ENCODE measurements at regions not wholly inside any gene's neighbourhood (a gene's known extent, or its start where the extent isn't known, plus 50 kb on each side); places are given as distances from the start of the nearest gene placed in this dataset.
A peak's percentile ranks its signal among the peaks of the same experiment; 100 is the strongest.

- DNase-seq (ENCODE audit: unreplicated experiment): peak; percentile 5
- CTCF ChIA-PET: interaction anchor here (0.6 kb wide), 1 partner anchor 112 kb away, joined by 3 read pairs; no protein-coding TSS in a partner anchor
- H3K9me3 Mint-ChIP-seq (ENCODE audit: unreplicated experiment): peaks cover 32% of the 10 kb centered on the region
- POLR2A ChIA-PET: no interaction called here
- H3K27me3 Mint-ChIP-seq (ENCODE audit: insufficient read depth, unreplicated experiment): no peaks in the 10 kb centered on the region
- BruUV-seq (replicated peaks): no TSS peak
- no peaks in the 10 kb centered on the region for H3K4me1 Mint-ChIP-seq (ENCODE audit: insufficient read depth, unreplicated experiment)
- no peaks in the 10 kb centered on the region for H3K36me3 Mint-ChIP-seq (ENCODE audit: insufficient read depth, unreplicated experiment)
- TF ChIP-seq, protein P1, sequence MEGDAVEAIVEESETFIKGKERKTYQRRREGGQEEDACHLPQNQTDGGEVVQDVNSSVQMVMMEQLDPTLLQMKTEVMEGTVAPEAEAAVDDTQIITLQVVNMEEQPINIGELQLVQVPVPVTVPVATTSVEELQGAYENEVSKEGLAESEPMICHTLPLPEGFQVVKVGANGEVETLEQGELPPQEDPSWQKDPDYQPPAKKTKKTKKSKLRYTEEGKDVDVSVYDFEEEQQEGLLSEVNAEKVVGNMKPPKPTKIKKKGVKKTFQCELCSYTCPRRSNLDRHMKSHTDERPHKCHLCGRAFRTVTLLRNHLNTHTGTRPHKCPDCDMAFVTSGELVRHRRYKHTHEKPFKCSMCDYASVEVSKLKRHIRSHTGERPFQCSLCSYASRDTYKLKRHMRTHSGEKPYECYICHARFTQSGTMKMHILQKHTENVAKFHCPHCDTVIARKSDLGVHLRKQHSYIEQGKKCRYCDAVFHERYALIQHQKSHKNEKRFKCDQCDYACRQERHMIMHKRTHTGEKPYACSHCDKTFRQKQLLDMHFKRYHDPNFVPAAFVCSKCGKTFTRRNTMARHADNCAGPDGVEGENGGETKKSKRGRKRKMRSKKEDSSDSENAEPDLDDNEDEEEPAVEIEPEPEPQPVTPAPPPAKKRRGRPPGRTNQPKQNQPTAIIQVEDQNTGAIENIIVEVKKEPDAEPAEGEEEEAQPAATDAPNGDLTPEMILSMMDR (IDR thresholded peaks at IDR 0.05; ENCODE audit: unreplicated experiment): no peak
- H3K27ac Mint-ChIP-seq (ENCODE audit: low read depth, unreplicated experiment): no peak overlapping the region
- no peak overlapping the region for H3K4me3 Mint-ChIP-seq (ENCODE audit: unreplicated experiment)
- intact Hi-C loops (cut with micrococcal nuclease): no loop called here
These were observed 358.9 kb upstream of the PCSK5 start for GRCh38 chr9:75531588-75531987.

GRCh38 chr9:75532233-75533050, 358.0 kb upstream of the PCSK5 start:
- no peak overlapping the region for H3K4me3 Mint-ChIP-seq (ENCODE audit: unreplicated experiment)
- TF ChIP-seq, protein P1 (IDR thresholded peaks at IDR 0.05; ENCODE audit: unreplicated experiment): no peak
- intact Hi-C loops (cut with micrococcal nuclease): no loop called here
- H3K36me3 Mint-ChIP-seq (ENCODE audit: insufficient read depth, unreplicated experiment): no peaks in the 10 kb centered on the region
- BruUV-seq (replicated peaks): no TSS peak
- no peak overlapping the region for H3K27ac Mint-ChIP-seq (ENCODE audit: low read depth, unreplicated experiment)
- ChIA-PET POLR2A (no interaction called here), CTCF (no interaction called here)
- H3K4me1 Mint-ChIP-seq (ENCODE audit: insufficient read depth, unreplicated experiment): no peaks in the 10 kb centered on the region
- H3K9me3 Mint-ChIP-seq (ENCODE audit: unreplicated experiment): peaks cover 24% of the 10 kb centered on the region
- H3K27me3 Mint-ChIP-seq (ENCODE audit: insufficient read depth, unreplicated experiment): no peaks in the 10 kb centered on the region
- no peak for DNase-seq (ENCODE audit: unreplicated experiment)

DNA sequence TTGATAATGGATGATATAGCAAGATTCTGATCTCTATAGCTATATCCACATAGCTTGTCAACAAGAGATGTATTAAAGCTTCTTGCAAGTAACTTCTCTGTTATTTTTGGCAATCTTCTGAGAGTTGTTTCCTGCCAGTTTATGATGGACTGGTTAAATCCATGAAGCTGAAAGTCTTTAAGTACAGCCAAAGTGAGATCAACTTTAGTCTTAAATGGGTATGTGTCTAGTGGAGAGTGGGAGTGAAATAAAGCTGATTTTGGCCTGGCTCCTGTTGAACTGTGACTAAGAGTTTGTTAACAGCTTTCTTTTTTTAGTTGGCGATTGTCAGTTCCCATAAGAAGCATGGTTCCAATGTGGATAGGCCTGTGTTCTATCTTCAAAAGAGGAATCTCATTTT, 350.9 kb upstream of the PCSK5 start:
- BruUV-seq (replicated peaks): no TSS peak
- peaks cover 28% of the 10 kb centered on the region for H3K9me3 Mint-ChIP-seq (ENCODE audit: unreplicated experiment)
- H3K4me1 Mint-ChIP-seq (ENCODE audit: insufficient read depth, unreplicated experiment): no peaks in the 10 kb centered on the region
- no peak overlapping the region for H3K4me3 Mint-ChIP-seq (ENCODE audit: unreplicated experiment)
- H3K36me3 Mint-ChIP-seq (ENCODE audit: insufficient read depth, unreplicated experiment): no peaks in the 10 kb centered on the region
- TF ChIP-seq, protein P1 (IDR thresholded peaks at IDR 0.05; ENCODE audit: unreplicated experiment): no peak
- no peaks in the 10 kb centered on the region for H3K27me3 Mint-ChIP-seq (ENCODE audit: insufficient read depth, unreplicated experiment)
- ChIA-PET POLR2A (no interaction called here), CTCF (no interaction called here)
- intact Hi-C loops (cut with micrococcal nuclease): no loop called here
- no peak overlapping the region for H3K27ac Mint-ChIP-seq (ENCODE audit: low read depth, unreplicated experiment)
- no peak for DNase-seq (ENCODE audit: unreplicated experiment)

- Mint-ChIP-seq H3K4me3 (ENCODE audit: unreplicated experiment) (no peak overlapping the region), H3K27me3 (ENCODE audit: insufficient read depth, unreplicated experiment) (no peaks in the 10 kb centered on the region), H3K27ac (ENCODE audit: low read depth, unreplicated experiment) (no peak overlapping the region), H3K9me3 (ENCODE audit: unreplicated experiment) (peaks cover 28% of the 10 kb centered on the region), H3K4me1 (ENCODE audit: insufficient read depth, unreplicated experiment) (no peaks in the 10 kb centered on the region), H3K36me3 (ENCODE audit: insufficient read depth, unreplicated experiment) (no peaks in the 10 kb centered on the region)
- ChIA-PET POLR2A (no interaction called here), CTCF (no interaction called here)
- no TSS peak for BruUV-seq (replicated peaks)
- intact Hi-C loops (cut with micrococcal nuclease): no loop called here
- no peak for DNase-seq (ENCODE audit: unreplicated experiment)
- TF ChIP-seq, protein P1 (IDR thresholded peaks at IDR 0.05; ENCODE audit: unreplicated experiment): no peak
These were observed 350.3 kb upstream of the PCSK5 start for GRCh38 chr9:75540185-75540584.

All from MCF 10A (cell line).